Keratinocyte (primary cell): ENCODE measurements at regions not wholly inside any gene's neighbourhood (a gene's known extent, or its start where the extent isn't known, plus 50 kb on each side); places are given as distances from the start of the nearest gene placed in this dataset.

Experiments
- DNase-seq: peaks from one replicate; pipeline ENCODE4 v3.0.0-alpha.2; 2011; ENCODE audit warnings: low read depth, missing footprints, low spot score
- FAIRE-seq: peaks from 2 replicates; lab custom pipeline; 2011; peaks lifted over from hg19 to GRCh38; lab: Jason Lieb, UNC
- H2AFZ ChIP-seq: 2 replicates; pipeline ENCODE4 v1.6.0; 2012; ENCODE audit warnings: low read length, control low read depth, inconsistent platforms; ENCODE audit not compliant: control insufficient read depth
- H3K27ac ChIP-seq: 2 replicates; pipeline ENCODE4 v1.5.1; 2011; ENCODE audit warnings: low read length; ENCODE audit not compliant: control insufficient read depth, insufficient read depth
- H3K27me3 ChIP-seq: 3 replicates; pipeline ENCODE4 v1.6.0; 2011; ENCODE audit warnings: low read length; ENCODE audit not compliant: control insufficient read depth, insufficient read depth; ENCODE audit errors: extremely low read depth
- H3K36me3 ChIP-seq, 2 experiments: 2 replicates in 1 of 2; 3 replicates in 1 of 2; pipeline ENCODE4 v1.5.1; 2011; ENCODE audit warnings: low read length in 2 of 2, mild to moderate bottlenecking in 1 of 2; ENCODE audit not compliant: control insufficient read depth in 2 of 2, insufficient read depth in 2 of 2; ENCODE audit errors: extremely low read depth in 1 of 2
- H3K4me1 ChIP-seq: 3 replicates; pipeline ENCODE4 v1.5.1; 2011; ENCODE audit warnings: low read length; ENCODE audit not compliant: control insufficient read depth, insufficient read depth; ENCODE audit errors: extremely low read depth
- H3K4me2 ChIP-seq: 3 replicates; pipeline ENCODE4 v1.6.0; 2011; ENCODE audit warnings: low read depth, low read length; ENCODE audit not compliant: control insufficient read depth, insufficient read depth; ENCODE audit errors: extremely low read depth
- H3K4me3 ChIP-seq, 3 experiments: fragments of 200-600 bp in 1 of 3; sonication (generic) in 1 of 3; 2 replicates in 2 of 3; 3 replicates in 1 of 3; pipeline ENCODE4 v1.5.1; 2011 to 2016; ENCODE audit warnings: low read length in 3 of 3, mild to moderate bottlenecking in 3 of 3, control low read depth in 2 of 3, inconsistent platforms in 1 of 3, low read depth in 1 of 3, mixed read lengths in 1 of 3, mixed run types in 1 of 3, moderate library complexity in 1 of 3; ENCODE audit not compliant: control insufficient read depth in 2 of 3, insufficient read depth in 2 of 3; ENCODE audit errors: extremely low read depth in 1 of 3
- H3K79me2 ChIP-seq: 2 replicates; pipeline ENCODE4 v1.6.0; 2012; ENCODE audit warnings: low read length; ENCODE audit not compliant: control insufficient read depth, insufficient read depth
- H3K9ac ChIP-seq: 3 replicates; pipeline ENCODE4 v1.6.0; 2011; ENCODE audit warnings: low read length; ENCODE audit not compliant: control insufficient read depth, insufficient read depth; ENCODE audit errors: extremely low read depth
- H3K9me1 ChIP-seq: 3 replicates; pipeline ENCODE4 v1.6.0; 2011; ENCODE audit warnings: low read length; ENCODE audit not compliant: control insufficient read depth, insufficient read depth; ENCODE audit errors: extremely low read depth
- H3K9me3 ChIP-seq: 2 replicates; pipeline ENCODE4 v1.5.1; 2012; ENCODE audit warnings: low read depth, low read length; ENCODE audit not compliant: control insufficient read depth
- H4K20me1 ChIP-seq: 3 replicates; pipeline ENCODE4 v1.6.0; 2011; ENCODE audit warnings: low read length; ENCODE audit not compliant: control insufficient read depth, insufficient read depth; ENCODE audit errors: extremely low read depth
- CTCF ChIP-seq, 3 experiments: IDR thresholded peaks in 1 of 3; conservative IDR thresholded peaks in 1 of 3; optimal IDR thresholded peaks in 1 of 3; 2 replicates in 2 of 3; 3 replicates in 1 of 3; pipeline versions ENCODE3 to v1.5.1; 2011; ENCODE audit warnings: low read length in 3 of 3, mild to moderate bottlenecking in 3 of 3, moderate library complexity in 2 of 3, control low read depth in 1 of 3, inconsistent platforms in 1 of 3; ENCODE audit not compliant: insufficient read depth in 2 of 3; ENCODE audit errors: extremely low read depth in 1 of 3
- EZH2 ChIP-seq: IDR thresholded peaks from one replicate; pipeline ENCODE4 v1.6.1; 2012; ENCODE audit warnings: inconsistent platforms, mild to moderate bottlenecking, low read length, moderate library complexity
- dilution Hi-C: fragments of 300-500 bp; cut with MboI; formaldehyde crosslinking; loops from one replicate; pipeline ENCODE4 v1.7.0; 2020; ENCODE audit warnings: low sequenced_read_pairs; ENCODE audit not compliant: extremely low pct_ligation_motif_present

- DNase-seq (no peak), FAIRE-seq (no peak)
- Histone ChIP-seq H3K9ac (no peak overlapping the region), H3K36me3 (no peaks in the 10 kb centered on the region), H3K4me2 (no peak overlapping the region), H3K79me2 (no peaks in the 10 kb centered on the region), H2AFZ (no peak overlapping the region), H3K27me3 (no peaks in the 10 kb centered on the region), H3K4me1 (no peaks in the 10 kb centered on the region), H3K4me3 (no peak overlapping the region), H4K20me1 (no peaks in the 10 kb centered on the region), H3K27ac (no peak overlapping the region), H3K9me1 (no peaks in the 10 kb centered on the region), H3K9me3 (no peaks in the 10 kb centered on the region)
- dilution Hi-C loops: no loop called here
- TF ChIP-seq CTCF (optimal IDR thresholded peaks at IDR 0.05 in 1 of 3, IDR thresholded peaks at IDR 0.05 in 1 of 3, conservative IDR thresholded peaks at IDR 0.05 in 1 of 3; ENCODE audit: extremely low read depth in 1 of 3, insufficient read depth in 2 of 3, low read length in 3 of 3) (no peak), EZH2 (no peak)
Observed at GRCh38 chr5:155655569-155655968, 642.0 kb downstream of the KIF4B start.

- no peaks in the 10 kb centered on the region for H3K4me1 ChIP-seq
- H3K36me3 ChIP-seq: no peaks in the 10 kb centered on the region
- H3K27ac ChIP-seq: no peak overlapping the region
- H3K9me1 ChIP-seq: no peaks in the 10 kb centered on the region
- H3K4me3 ChIP-seq: no peak overlapping the region
- H3K79me2 ChIP-seq: no peaks in the 10 kb centered on the region
- H4K20me1 ChIP-seq: no peaks in the 10 kb centered on the region
- H3K27me3 ChIP-seq: no peaks in the 10 kb centered on the region
- H3K9me3 ChIP-seq: no peaks in the 10 kb centered on the region
- DNase-seq (no peak), FAIRE-seq (no peak)
- no peak overlapping the region for H3K4me2 ChIP-seq
- dilution Hi-C loops: no loop called here
- H3K9ac ChIP-seq: no peak overlapping the region
- TF ChIP-seq EZH2: no peak
- TF ChIP-seq CTCF (optimal IDR thresholded peaks at IDR 0.05 in 1 of 3, IDR thresholded peaks at IDR 0.05 in 1 of 3, conservative IDR thresholded peaks at IDR 0.05 in 1 of 3; ENCODE audit: extremely low read depth in 1 of 3, insufficient read depth in 2 of 3, low read length in 3 of 3): no peak
- no peak overlapping the region for H2AFZ ChIP-seq
Observed at GRCh38 chr5:155661859-155662258, 648.3 kb downstream of the KIF4B start.
